Heart right ventricle (tissue), 16 donors: ENCODE measurements at regions not wholly inside any gene's neighbourhood (a gene's known extent, or its start where the extent isn't known, plus 50 kb on each side); places are given as distances from the start of the nearest gene placed in this dataset.

Experiments used
- ATAC-seq, 8 donors: fragments of 200-7000 bp; cut with Tn5 transposase; one replicate each; pipeline ENCODE4 v1.9.1; 2020; ENCODE audit warnings: mild to moderate bottlenecking in 8 of 8, moderate library complexity in 8 of 8, moderate number of reproducible peaks in 1 of 8
- DNase-seq, 2 donors: peaks; one replicate each; pipeline ENCODE4 v3.0.0-alpha.2; 2020
- H3K27ac ChIP-seq, 10 donors: fragments of 200-600 bp; sonication (generic) in 2 of 10; one replicate each; pipeline versions ENCODE4 v1.5.0 to v1.8.0; 2020 to 2022; ENCODE audit warnings: mild to moderate bottlenecking in 3 of 10
- H3K27me3 ChIP-seq, 7 donors: fragments of 200-600 bp; one replicate each; pipeline ENCODE4 v1.8.0; 2021 to 2022; ENCODE audit warnings: mild to moderate bottlenecking in 2 of 7
- H3K36me3 ChIP-seq, 9 donors: fragments of 200-600 bp; sonication (generic) in 1 of 9; one replicate each; pipeline versions ENCODE4 v1.5.0 to v1.8.0; 2020 to 2022; ENCODE audit warnings: mild to moderate bottlenecking in 2 of 9
- H3K4me1 ChIP-seq, 9 donors: fragments of 200-600 bp; sonication (generic) in 1 of 9; one replicate each; pipeline versions ENCODE4 v1.5.0 to v1.8.0; 2020 to 2022; ENCODE audit warnings: mild to moderate bottlenecking in 4 of 9
- H3K4me3 ChIP-seq, 10 donors: fragments of 200-600 bp; sonication (generic) in 2 of 10; one replicate each; pipeline versions ENCODE4 v1.5.0 to v1.8.0; 2020 to 2022; ENCODE audit warnings: mild to moderate bottlenecking in 7 of 10, moderate library complexity in 2 of 10
- H3K9me3 ChIP-seq, 11 donors: fragments of 200-600 bp in 10 of 11; sonication (generic) in 2 of 11; one replicate each; pipeline versions ENCODE4 v1.5.0 to v1.8.0; 2013 to 2022; ENCODE audit warnings: mild to moderate bottlenecking in 2 of 11, control low read depth in 1 of 11, moderate library complexity in 1 of 11
- CTCF ChIP-seq, 9 donors: fragments of 200-600 bp; sonication (generic) in 2 of 9; IDR thresholded peaks; one replicate each; pipeline versions ENCODE4 v1.5.0 to v1.8.0; 2021 to 2022; ENCODE audit warnings: antibody characterized with exemption in 9 of 9, mild to moderate bottlenecking in 5 of 9, moderate library complexity in 1 of 9
- WGBS, 2 donors: extraction: QIAGEN DNeasy Blood & Tissue Kit; methylation state at CpG; one replicate each; pipeline ENCODE4 v1.1.7; 2013; ENCODE audit warnings: inconsistent platforms in 1 of 2; 5-methylcytosine and 5-hydroxymethylcytosine counted together
- intact Hi-C, 10 donors: fragments of 100-400 bp; cut with DNase I; formaldehyde crosslinking; loops; one replicate each; pipeline versions ENCODE4 v1.11.1 to v1.14.2; 2022
- donor health status: Arrhythmogenic right ventricular cardiomyopathy.
- donor health status: ischemic (EF 13 %, LVEDD 7.1; RV severe dilation, severe dysfunction).
- donor health status: healthy with polysubstance abuse.
- donor health status: DM: no; HTN: yes; CAD: no.
- donor health status: DM: no; HTN: no; CAD: no.
- donor health status: ischemic (EF 25% LVEDD 6.9; RV normal size, moderate dysfunction).
- donor health status: ischemic (EF 25% LVEDD 5.7; RV mildly dilated, moderate dysfunction).
- donor health status: healthy.
- donor health status: DM: yes; HTN: yes; CAD: no.
- donor health status: Ischemic cardiomyopathy.
- donor health status: ischemic (EF 35%, LVEDD 5.7; RV mildly dilated, moderate dysfunction).
- donor health status: nonischemic (EF 11% LVEDD 7.7; RV severe dilation, severe dysfunction).
- donor health status: DM: yes; HTN: yes; CAD: no.
- donor health status: PGD.
- donor health status: ischemic (EF 29% LVEDD 5.4; RV normal size, mild dysfunction).
- donor health status: nonischemic (EF 23%, LVEDD 6.1; RV moderate dilation, normal function).

- H3K27ac ChIP-seq = no peak overlapping the region
- H3K4me3 ChIP-seq = no peak overlapping the region
- H3K4me1 ChIP-seq = no peaks in the 10 kb centered on the region
- H3K36me3 ChIP-seq = no peaks in the 10 kb centered on the region
- H3K27me3 ChIP-seq = peaks cover 0 to 7% (median 0%) of the 10 kb centered on the region in 7 donors
- no peaks in the 10 kb centered on the region for H3K9me3 ChIP-seq
- no peak for TF ChIP-seq CTCF (IDR thresholded peaks at IDR 0.05)
- intact Hi-C loops = no loop called here
- ATAC-seq = no peak
- WGBS, 2 donors = 80 to 88% methylated on average over 3 of the region's 3 CpGs
- DNase-seq = no peak
Observed at GRCh38 chr3:35900079-35900478, 260.8 kb downstream of the ARPP21 start.

- peak; percentile 56 to 83 (median 75) for TF ChIP-seq CTCF (IDR thresholded peaks at IDR 0.05)
- Histone ChIP-seq H3K4me1 (no peaks in the 10 kb centered on the region), H3K27ac (no peak overlapping the region), H3K9me3 (no peaks in the 10 kb centered on the region), H3K4me3 (no peak overlapping the region), H3K27me3 (peaks cover 0 to 7% (median 0%) of the 10 kb centered on the region in 7 donors), H3K36me3 (no peaks in the 10 kb centered on the region)
- 35 to 37% methylated on average over 9 of the region's 9 CpGs for WGBS, 2 donors
- DNase-seq (peak; percentile 15 to 52), ATAC-seq (peak in 3 of 8 donors; percentile 39 to 74 (median 44))
- intact Hi-C loops = loop anchor here in 1 of 10 donors (5.0 kb wide), 1 partner anchor 241 kb away; no protein-coding TSS in a partner anchor
Observed at GRCh38 chr3:35908366-35909232, 269.3 kb downstream of the ARPP21 start.

- no peaks in the 10 kb centered on the region for H3K27me3 ChIP-seq
- no peaks in the 10 kb centered on the region for H3K4me1 ChIP-seq
- WGBS, 2 donors = 90 to 91% methylated on average over 6 of the region's 6 CpGs
- intact Hi-C loops = no loop called here
- DNase-seq (no peak), ATAC-seq (no peak)
- no peak overlapping the region for H3K4me3 ChIP-seq
- TF ChIP-seq CTCF (IDR thresholded peaks at IDR 0.05) = no peak
- no peak overlapping the region for H3K27ac ChIP-seq
- peaks cover 0 to 18% (median 7%) of the 10 kb centered on the region in 11 donors for H3K9me3 ChIP-seq
- no peaks in the 10 kb centered on the region for H3K36me3 ChIP-seq
Observed at GRCh38 chr3:35919160-35919559, 279.8 kb downstream of the ARPP21 start.

- H3K36me3 ChIP-seq = no peaks in the 10 kb centered on the region
- 91 to 92% methylated on average over 4 of the region's 4 CpGs for WGBS, 2 donors
- ATAC-seq (no peak), DNase-seq (no peak)
- H3K4me3 ChIP-seq = no peak overlapping the region
- no peak overlapping the region for H3K27ac ChIP-seq
- intact Hi-C loops = no loop called here
- no peaks in the 10 kb centered on the region for H3K27me3 ChIP-seq
- TF ChIP-seq CTCF (IDR thresholded peaks at IDR 0.05) = no peak
- H3K4me1 ChIP-seq = no peaks in the 10 kb centered on the region
- peaks cover 0 to 18% (median 7%) of the 10 kb centered on the region in 11 donors for H3K9me3 ChIP-seq
Observed at GRCh38 chr3:35921718-35922117, 282.4 kb downstream of the ARPP21 start.
